HG03469 (cell line): ENCODE measurements at regions not wholly inside any gene's neighbourhood (a gene's known extent, or its start where the extent isn't known, plus 50 kb on each side); places are given as distances from the start of the nearest gene placed in this dataset.
"Not testable (repeated sequence)": the region's sequence is repeated elsewhere in the genome, so short reads cannot be mapped to it uniquely, and the experiment has no call there.

Experiments
- ATAC-seq: cut with Tn5 transposase; IDR thresholded peaks from one replicate; pipeline ENCODE4 v1.9.1; 2021; ENCODE audit warnings: mild to moderate bottlenecking, moderate library complexity, moderate number of reproducible peaks; ENCODE audit not compliant: unreplicated experiment

GRCh38 chr2:192854031-192854430 lies 659.3 kb upstream of the TMEFF2 start:
- ATAC-seq, result no peak

GRCh38 chr2:192828947-192829346 lies 634.2 kb upstream of the TMEFF2 start:
- ATAC-seq, result no peak

- ATAC-seq, result no peak
Observed at GRCh38 chr2:192828175-192828574, 633.4 kb upstream of the TMEFF2 start.

GRCh38 chr2:192827735-192828134 lies 633.0 kb upstream of the TMEFF2 start:
- ATAC-seq, result no peak

- no peak for ATAC-seq
Observed at GRCh38 chr2:192814376-192814775, 619.6 kb upstream of the TMEFF2 start.

GRCh38 chr2:192813341-192813740 lies 618.6 kb upstream of the TMEFF2 start:
- no peak for ATAC-seq

GRCh38 chr2:192809173-192809572 lies 614.4 kb upstream of the TMEFF2 start:
- ATAC-seq, result no peak

- ATAC-seq, result no peak
Observed at GRCh38 chr2:192783643-192784042, 588.9 kb upstream of the TMEFF2 start.

GRCh38 chr2:192775459-192776262 lies 580.9 kb upstream of the TMEFF2 start:
- ATAC-seq, result no peak

- ATAC-seq, result no peak
Observed at GRCh38 chr2:192775011-192775410, 580.3 kb upstream of the TMEFF2 start.

GRCh38 chr2:192773044-192773443 lies 578.3 kb upstream of the TMEFF2 start:
- no peak for ATAC-seq

- ATAC-seq, result no peak
Observed at GRCh38 chr2:192749611-192750200, 555.0 kb upstream of the TMEFF2 start.

GRCh38 chr2:192741889-192742288 lies 547.2 kb upstream of the TMEFF2 start:
- ATAC-seq, result no peak

GRCh38 chr2:192735447-192735846 lies 540.7 kb upstream of the TMEFF2 start:
- ATAC-seq, result no peak

- ATAC-seq, result no peak
Observed at GRCh38 chr2:192729369-192729768, 534.6 kb upstream of the TMEFF2 start.

GRCh38 chr2:192725991-192726390 lies 531.3 kb upstream of the TMEFF2 start:
- ATAC-seq, result no peak

- no peak for ATAC-seq
Observed at GRCh38 chr2:192719629-192720028, 524.9 kb upstream of the TMEFF2 start.

GRCh38 chr2:192718340-192718739 lies 523.6 kb upstream of the TMEFF2 start:
- ATAC-seq, result no peak

- no peak for ATAC-seq
Observed at GRCh38 chr2:192700934-192701333, 506.2 kb upstream of the TMEFF2 start.

- no peak for ATAC-seq
Observed at GRCh38 chr2:192697880-192698279, 503.1 kb upstream of the TMEFF2 start.

GRCh38 chr2:192696857-192697256 lies 502.1 kb upstream of the TMEFF2 start:
- no peak for ATAC-seq

GRCh38 chr2:192687015-192687414 lies 492.3 kb upstream of the TMEFF2 start:
- ATAC-seq, result no peak

GRCh38 chr2:192682511-192682910 lies 487.8 kb upstream of the TMEFF2 start:
- not testable (repeated sequence) for ATAC-seq
